ENCODE measurements at regions not wholly inside any gene's neighbourhood (a gene's known extent, or its start where the extent isn't known, plus 50 kb on each side); places are given as distances from the start of the nearest gene placed in this dataset.

- Histone ChIP-seq H2BK15ac (ENCODE audit: low read length) (no peak overlapping the region), H3K9me3 (ENCODE audit: insufficient read depth in 2 of 2, low read depth in 1 of 2, low read length in 1 of 2) (peaks cover 14 to 15% of the 10 kb centered on the region in 2 experiments), H3K36me3 (ENCODE audit: control insufficient read depth in 2 of 4, insufficient read depth in 4 of 4, low read length in 3 of 4) (no peaks in the 10 kb centered on the region), H3K4me1 (replicated peaks in 1 of 4; ENCODE audit: control insufficient read depth in 3 of 4, insufficient read depth in 4 of 4, low read length in 3 of 4) (no peaks in the 10 kb centered on the region), H4K20me1 (replicated peaks in 1 of 2; ENCODE audit: control insufficient read depth in 1 of 2, insufficient read depth in 2 of 2, low read length in 2 of 2) (no peaks in the 10 kb centered on the region), H2BK120ac (replicated peaks; ENCODE audit: low read depth, low read length) (no peak overlapping the region), H3K18ac (ENCODE audit: extremely low read depth, low read length) (no peak overlapping the region), H3K27me3 (replicated peaks in 1 of 4; ENCODE audit: control insufficient read depth in 3 of 4, extremely low read depth in 1 of 4, insufficient read depth in 3 of 4, low read length in 3 of 4) (no peaks in the 10 kb centered on the region), H3K79me2 (ENCODE audit: control insufficient read depth in 1 of 2, insufficient read depth in 2 of 2, low read length in 2 of 2) (no peaks in the 10 kb centered on the region), H3K4me3 (ENCODE audit: extremely low read depth in 1 of 4, insufficient read depth in 2 of 4, low read depth in 3 of 4, low read length in 4 of 4) (no peak overlapping the region), H2BK20ac (ENCODE audit: low read length) (no peak overlapping the region), H4K5ac (ENCODE audit: insufficient read length, low read depth, low read length) (no peak overlapping the region), H3K14ac (ENCODE audit: insufficient read length) (no peak overlapping the region), H3K23me2 (ENCODE audit: low read depth, low read length) (no peaks in the 10 kb centered on the region), H3K4ac (replicated peaks; ENCODE audit: insufficient read length, low read depth, low read length) (no peak overlapping the region), H3K27ac (ENCODE audit: low read depth, low read length) (no peak overlapping the region), H2BK12ac (ENCODE audit: low read depth, low read length) (no peak overlapping the region), H2BK5ac (ENCODE audit: low read depth, low read length) (no peak overlapping the region), H3K79me1 (ENCODE audit: low read depth, low read length) (no peaks in the 10 kb centered on the region), H3K23ac (ENCODE audit: insufficient read length) (no peak overlapping the region), H4K91ac (replicated peaks; ENCODE audit: insufficient read length, low read length) (no peak overlapping the region), H2AK5ac (ENCODE audit: low read depth, low read length) (no peak overlapping the region), H3K4me2 (ENCODE audit: insufficient read depth in 1 of 2, low read depth in 2 of 2, low read length in 2 of 2) (no peak overlapping the region), H2AFZ (ENCODE audit: low read length) (no peak overlapping the region), H4K8ac (ENCODE audit: extremely low read depth, insufficient read depth, low read length) (no peak overlapping the region), H3K56ac (replicated peaks; ENCODE audit: insufficient read length, low read depth, low read length) (no peak overlapping the region), H3K9ac (replicated peaks in 1 of 4; ENCODE audit: extremely low read depth in 1 of 4, low read depth in 3 of 4, low read length in 3 of 4) (no peak overlapping the region)
- ChIA-PET CTCF (ENCODE audit: partially characterized antibody) (no interaction called here), POLR2A (ENCODE audit: partially characterized antibody) (no interaction called here)
- DNase-seq (ENCODE audit: low read depth in 1 of 2, low spot score in 2 of 2) (no peak), FAIRE-seq (no peak)
- TF ChIP-seq USF2 (IDR thresholded peaks at IDR 0.05; ENCODE audit: low read length) (no peak), CHD2 (IDR thresholded peaks at IDR 0.05; ENCODE audit: low read length) (no peak), KDM5A (IDR thresholded peaks at IDR 0.05; ENCODE audit: low read length) (no peak), SIRT6 (IDR thresholded peaks at IDR 0.05; ENCODE audit: low read length) (no peak), HDAC6 (IDR thresholded peaks at IDR 0.05; ENCODE audit: low read depth, low read length) (no peak), SP1 (IDR thresholded peaks at IDR 0.05; ENCODE audit: low read depth, low read length) (no peak), POU5F1 (IDR thresholded peaks at IDR 0.05; ENCODE audit: low read depth, low read length) (no peak)
- WGBS, 2 experiments (ENCODE audit: extremely low coverage in 1 of 2, insufficient coverage in 1 of 2, insufficient read length in 1 of 2, insufficient replicate concordance in 2 of 2, low coverage in 1 of 2, low lambda C conversion rate in 2 of 2, missing lambda C conversion rate in 1 of 2): 79% methylated on average over 1 of the region's 1 CpG; no CpG with 5 or more reads in 1 of the 2 experiments
Observed at GRCh38 chr12:61902403-61902802, 357.8 kb upstream of the USP15 start.
